Suprapubic skin (tissue), 4 donors: ENCODE measurements at regions not wholly inside any gene's neighbourhood (a gene's known extent, or its start where the extent isn't known, plus 50 kb on each side); places are given as distances from the start of the nearest gene placed in this dataset.

Source experiments
- DNase-seq, 2 donors: peaks; one replicate each; pipeline ENCODE4 v3.0.0-alpha.2; 2019; ENCODE audit warnings: low spot score in 2 of 2
- H3K27ac ChIP-seq: fragments of 200-600 bp; sonication (generic); one replicate; pipeline ENCODE4 v1.5.1; 2019
- H3K27me3 ChIP-seq: fragments of 200-600 bp; sonication (generic); one replicate; pipeline ENCODE4 v1.5.1; 2019
- H3K36me3 ChIP-seq: fragments of 200-600 bp; sonication (generic); one replicate; pipeline ENCODE4 v1.5.1; 2019
- H3K4me1 ChIP-seq: fragments of 200-600 bp; sonication (generic); one replicate; pipeline ENCODE4 v1.5.1; 2019
- H3K4me3 ChIP-seq: fragments of 200-600 bp; sonication (generic); one replicate; pipeline ENCODE4 v1.5.1; 2019; ENCODE audit warnings: mild to moderate bottlenecking
- H3K9me3 ChIP-seq: fragments of 200-600 bp; sonication (generic); one replicate; pipeline ENCODE4 v1.5.1; 2019
- CTCF ChIP-seq, 2 donors: fragments of 200-600 bp in 1 of 2; fragments of 450-650 bp in 1 of 2; sonication (generic) in 1 of 2; IDR thresholded peaks; one replicate each; pipeline ENCODE4 v1.5.1; 2016 to 2019; ENCODE audit warnings: antibody characterized with exemption in 2 of 2, mild to moderate bottlenecking in 1 of 2, moderate library complexity in 1 of 2
- EP300 ChIP-seq: sonication (generic); formaldehyde crosslinking; IDR thresholded peaks from one replicate; pipeline ENCODE4 v1.6.1; 2017; ENCODE audit warnings: antibody characterized with exemption
- POLR2A ChIP-seq, 2 donors: fragments of 450-650 bp; IDR thresholded peaks; one replicate each; pipeline ENCODE4 v1.6.1; 2017; ENCODE audit warnings: antibody characterized with exemption in 2 of 2, mild to moderate bottlenecking in 2 of 2, moderate library complexity in 2 of 2
- POLR2AphosphoS5 ChIP-seq, 3 donors: sonication (generic); formaldehyde crosslinking; IDR thresholded peaks; one replicate each; pipeline ENCODE4 v1.6.1; 2017; ENCODE audit warnings: antibody characterized with exemption in 3 of 3
- WGBS: methylation state at CpG from one replicate; pipeline ENCODE4 v1.1.5; 2018; 5-methylcytosine and 5-hydroxymethylcytosine counted together

- Histone ChIP-seq H3K27me3 (peaks cover 3% of the 10 kb centered on the region), H3K9me3 (no peaks in the 10 kb centered on the region), H3K36me3 (no peaks in the 10 kb centered on the region), H3K4me3 (no peak overlapping the region), H3K27ac (no peak overlapping the region), H3K4me1 (no peaks in the 10 kb centered on the region)
- no peak for DNase-seq
- no peak for TF ChIP-seq CTCF (IDR thresholded peaks at IDR 0.05)
- TF ChIP-seq POLR2A (IDR thresholded peaks at IDR 0.05) = no peak
- no peak for TF ChIP-seq EP300
- no peak for TF ChIP-seq POLR2AphosphoS5 (IDR thresholded peaks at IDR 0.05)
- 79% methylated on average over 6 of the region's 6 CpGs for WGBS
Observed at GRCh38 chr18:73861771-73862170, 285.9 kb downstream of the FBXO15 start.

GRCh38 chr18:73859837-73860397, 287.7 kb downstream of the FBXO15 start:
- Histone ChIP-seq H3K27me3 (peaks cover 3% of the 10 kb centered on the region), H3K27ac (no peak overlapping the region), H3K4me3 (no peak overlapping the region), H3K36me3 (no peaks in the 10 kb centered on the region), H3K4me1 (no peaks in the 10 kb centered on the region), H3K9me3 (no peaks in the 10 kb centered on the region)
- TF ChIP-seq EP300 (no peak), POLR2AphosphoS5 (IDR thresholded peaks at IDR 0.05) (no peak), CTCF (IDR thresholded peaks at IDR 0.05) (no peak), POLR2A (IDR thresholded peaks at IDR 0.05) (no peak)
- DNase-seq = no peak
- 91% methylated on average over 9 of the region's 9 CpGs for WGBS

GRCh38 chr18:73852789-73853549, 294.7 kb downstream of the FBXO15 start:
- H3K27me3 ChIP-seq = no peaks in the 10 kb centered on the region
- DNase-seq = no peak
- TF ChIP-seq CTCF (IDR thresholded peaks at IDR 0.05) = no peak
- TF ChIP-seq POLR2A (IDR thresholded peaks at IDR 0.05) = no peak
- no peak for TF ChIP-seq POLR2AphosphoS5 (IDR thresholded peaks at IDR 0.05)
- no peak for TF ChIP-seq EP300
- H3K36me3 ChIP-seq = no peaks in the 10 kb centered on the region
- H3K4me1 ChIP-seq = peaks cover 8% of the 10 kb centered on the region
- no peak overlapping the region for H3K27ac ChIP-seq
- no peak overlapping the region for H3K4me3 ChIP-seq
- no peaks in the 10 kb centered on the region for H3K9me3 ChIP-seq
- WGBS = 64% methylated on average over 10 of the region's 10 CpGs

GRCh38 chr18:73850782-73851181, 296.9 kb downstream of the FBXO15 start:
- Histone ChIP-seq H3K9me3 (no peaks in the 10 kb centered on the region), H3K27ac (no peak overlapping the region), H3K27me3 (no peaks in the 10 kb centered on the region), H3K36me3 (no peaks in the 10 kb centered on the region), H3K4me3 (no peak overlapping the region), H3K4me1 (peaks cover 8% of the 10 kb centered on the region)
- 86% methylated on average over 5 of the region's 5 CpGs for WGBS
- TF ChIP-seq EP300 (no peak), POLR2A (IDR thresholded peaks at IDR 0.05) (no peak), CTCF (IDR thresholded peaks at IDR 0.05) (no peak), POLR2AphosphoS5 (IDR thresholded peaks at IDR 0.05) (no peak)
- no peak for DNase-seq

GRCh38 chr18:73848656-73849055, 299.0 kb downstream of the FBXO15 start:
- H3K27ac ChIP-seq = no peak overlapping the region
- H3K4me3 ChIP-seq = no peak overlapping the region
- TF ChIP-seq POLR2AphosphoS5 (IDR thresholded peaks at IDR 0.05) = peak in 1 of 3 donors; percentile 23
- no peak for TF ChIP-seq CTCF (IDR thresholded peaks at IDR 0.05)
- no peak for TF ChIP-seq POLR2A (IDR thresholded peaks at IDR 0.05)
- H3K9me3 ChIP-seq = no peaks in the 10 kb centered on the region
- H3K4me1 ChIP-seq = peaks cover 8% of the 10 kb centered on the region
- no peaks in the 10 kb centered on the region for H3K36me3 ChIP-seq
- DNase-seq = no peak
- H3K27me3 ChIP-seq = no peaks in the 10 kb centered on the region
